Hypothalamus (tissue), 51 donors: ENCODE measurements at regions not wholly inside any gene's neighbourhood (a gene's known extent, or its start where the extent isn't known, plus 50 kb on each side); places are given as distances from the start of the nearest gene placed in this dataset.
A peak's percentile ranks its signal among the peaks of the same experiment; 100 is the strongest.

Experiments
- DNase-seq, 51 donors: peaks; one replicate each; lab custom pipeline; 2025; lab: John Stamatoyannopoulos, UW

GRCh38 chr6:10073341-10073740 is 341.5 kb downstream of the TFAP2A start:
- DNase-seq: no peak

GRCh38 chr6:10071631-10072220 is 343.1 kb downstream of the TFAP2A start:
- no peak for DNase-seq

GRCh38 chr6:10060004-10060403 is 354.9 kb downstream of the TFAP2A start:
- DNase-seq: no peak

- no peak for DNase-seq
These were observed 360.2 kb downstream of the TFAP2A start for GRCh38 chr6:10054672-10055071.

- no peak for DNase-seq
These were observed 363.6 kb downstream of the TFAP2A start for GRCh38 chr6:10051283-10051682.

- no peak for DNase-seq
These were observed 366.2 kb downstream of the TFAP2A start for GRCh38 chr6:10048370-10049297.

- no peak for DNase-seq
These were observed 372.6 kb downstream of the TFAP2A start for GRCh38 chr6:10042280-10042679.

- no peak for DNase-seq
These were observed 381.5 kb downstream of the TFAP2A start for GRCh38 chr6:10033223-10033829.

GRCh38 chr6:10031617-10032016 is 383.3 kb downstream of the TFAP2A start:
- DNase-seq: no peak

GRCh38 chr6:10030942-10031537 is 383.8 kb downstream of the TFAP2A start:
- no peak for DNase-seq

- no peak for DNase-seq
These were observed 386.7 kb downstream of the TFAP2A start for GRCh38 chr6:10028222-10028621.

GRCh38 chr6:10019851-10020250 is 395.0 kb downstream of the TFAP2A start:
- DNase-seq: no peak

- peak in 1 of 51 donors; percentile 27 for DNase-seq
These were observed 400.3 kb downstream of the TFAP2A start for GRCh38 chr6:10014557-10014956.

GRCh38 chr6:10000551-10000950 is 414.3 kb downstream of the TFAP2A start:
- no peak for DNase-seq

- no peak for DNase-seq
These were observed 415.1 kb downstream of the TFAP2A start for GRCh38 chr6:9999796-10000195.

GRCh38 chr6:9986273-9986672 is 428.6 kb downstream of the TFAP2A start:
- DNase-seq: no peak

- DNase-seq: no peak
These were observed 429.4 kb downstream of the TFAP2A start for GRCh38 chr6:9985481-9985880.

GRCh38 chr6:9984607-9985006 is 430.3 kb downstream of the TFAP2A start:
- no peak for DNase-seq

GRCh38 chr6:9983168-9983567 is 431.7 kb downstream of the TFAP2A start:
- DNase-seq: no peak

GRCh38 chr6:9982215-9982614 is 432.7 kb downstream of the TFAP2A start:
- no peak for DNase-seq

GRCh38 chr6:9979996-9980395 is 434.9 kb downstream of the TFAP2A start:
- no peak for DNase-seq
